Stimulated activated CD8-positive, alpha-beta memory T cell treated with anti-CD3 and anti-CD28 coated beads, Interleukin-12 subunit alpha, Interleukin-12 subunit beta, amount 100 ng/mL, for 24 hours (primary cell): ENCODE measurements at regions not wholly inside any gene's neighbourhood (a gene's known extent, or its start where the extent isn't known, plus 50 kb on each side); places are given as distances from the start of the nearest gene placed in this dataset.

Experiments used
- DNase-seq: peaks from one replicate; pipeline ENCODE4 v3.0.0-alpha.2; 2020; ENCODE audit errors: extremely low read depth

DNA sequence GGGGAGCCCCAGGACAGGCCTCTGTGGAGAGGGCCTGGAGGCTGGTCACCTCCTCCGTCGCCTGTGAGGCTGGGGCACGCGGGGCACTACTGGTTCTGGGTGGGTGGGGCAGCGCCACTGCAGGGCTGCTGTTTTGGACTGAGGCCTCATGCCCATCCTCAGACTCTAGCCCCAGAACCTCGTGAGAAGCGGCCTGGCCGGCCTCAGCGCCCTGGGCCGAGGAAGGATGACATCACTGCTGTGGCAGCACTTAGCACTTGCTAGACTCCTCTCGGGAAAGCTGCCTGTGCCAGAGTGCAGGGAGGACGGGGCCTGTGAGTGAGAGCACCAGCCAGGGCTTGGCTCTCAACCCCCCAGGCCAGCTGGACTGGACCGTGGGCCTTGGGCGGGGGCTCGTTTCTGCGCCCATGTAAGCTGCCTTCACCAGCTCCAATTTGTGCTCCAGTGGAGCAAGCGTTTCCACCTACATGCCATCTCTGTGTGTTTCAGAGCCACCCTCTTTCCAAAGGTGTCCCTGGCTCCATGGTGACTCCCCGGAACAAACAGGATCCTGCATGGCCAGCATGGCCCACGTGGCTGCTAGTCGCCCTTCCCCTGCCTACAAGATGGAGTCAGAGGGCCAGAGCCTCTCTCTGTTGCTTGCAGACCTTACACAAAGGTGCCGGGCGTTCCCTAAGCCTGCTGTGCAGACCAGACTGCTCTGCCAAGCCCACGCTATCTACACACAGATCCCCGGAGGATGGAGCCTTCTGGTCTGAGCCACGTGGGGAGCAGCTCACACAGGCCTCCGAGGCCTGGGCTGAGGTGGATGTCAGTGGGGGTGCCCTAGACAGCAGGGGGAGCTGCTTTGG lies 102.9 kb downstream of the CTTN start:
- DNase-seq: no peak

DNA sequence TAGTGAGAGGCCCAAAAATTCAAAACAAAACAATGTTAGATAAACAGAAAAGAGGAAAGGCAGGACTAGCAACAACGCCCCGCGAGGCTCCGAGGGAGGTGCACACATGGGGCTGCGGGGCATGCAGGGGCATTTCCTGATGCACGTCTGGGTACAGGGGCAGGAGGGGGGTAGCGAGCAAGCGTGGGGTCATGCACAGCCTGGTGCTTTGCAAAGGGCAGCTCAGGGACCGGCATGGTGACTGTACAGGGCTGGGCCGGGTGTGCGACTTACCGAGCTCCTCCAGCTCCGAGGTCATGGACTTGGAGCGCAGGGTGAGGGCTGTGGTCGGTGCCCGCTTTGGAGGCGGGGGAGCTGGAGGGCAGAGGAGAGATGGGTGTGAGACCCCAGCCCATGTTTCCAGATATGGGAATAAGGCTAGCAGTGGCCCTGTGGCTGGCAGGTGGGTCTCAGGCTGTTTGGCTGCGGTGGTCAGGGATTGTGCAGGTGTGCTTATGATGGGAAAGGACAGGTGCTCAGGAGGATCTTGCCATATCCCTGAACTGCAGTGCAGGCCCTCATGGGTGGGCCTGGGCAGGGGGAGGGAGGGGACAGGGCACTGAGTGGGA lies 103.7 kb downstream of the CTTN start:
- no peak for DNase-seq

DNA sequence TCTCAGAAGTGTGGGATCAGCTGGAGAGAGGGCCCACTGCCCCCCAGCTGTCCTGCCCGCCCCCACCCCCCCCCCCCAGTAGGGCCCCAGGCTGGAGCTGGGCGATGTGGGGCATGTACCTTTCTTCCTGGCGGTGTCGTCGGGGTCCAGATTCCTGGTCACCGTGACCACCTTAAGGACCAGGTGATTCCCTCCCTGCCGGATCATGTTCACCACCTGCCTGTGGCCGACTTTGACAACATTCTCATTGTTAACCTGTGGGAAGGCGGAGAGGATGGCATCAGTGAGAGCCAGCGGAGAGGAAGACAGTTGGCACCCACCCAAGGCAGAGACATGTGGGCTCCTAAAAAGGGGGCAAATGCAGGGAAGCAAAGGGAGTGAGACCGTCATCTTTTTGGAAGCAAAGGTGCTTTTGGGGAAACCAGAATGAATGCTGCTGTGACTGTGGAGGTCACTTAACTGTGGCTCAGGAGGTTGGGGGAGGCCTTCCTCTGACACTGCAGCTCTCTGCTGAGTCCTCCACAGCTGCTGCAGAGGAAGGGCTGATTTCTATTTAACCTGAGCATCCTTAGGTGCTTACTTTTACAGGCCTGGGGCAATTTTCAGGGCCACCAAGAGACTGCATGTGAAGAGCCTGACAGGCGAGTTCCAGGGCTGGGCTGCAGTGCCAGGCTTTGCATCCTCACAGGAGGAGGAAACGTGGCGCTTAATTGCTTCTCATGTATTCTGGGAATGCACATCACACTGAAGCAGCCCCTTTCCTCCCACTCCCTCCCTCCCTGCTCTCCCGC lies 104.5 kb downstream of the CTTN start:
- DNase-seq: no peak

DNA sequence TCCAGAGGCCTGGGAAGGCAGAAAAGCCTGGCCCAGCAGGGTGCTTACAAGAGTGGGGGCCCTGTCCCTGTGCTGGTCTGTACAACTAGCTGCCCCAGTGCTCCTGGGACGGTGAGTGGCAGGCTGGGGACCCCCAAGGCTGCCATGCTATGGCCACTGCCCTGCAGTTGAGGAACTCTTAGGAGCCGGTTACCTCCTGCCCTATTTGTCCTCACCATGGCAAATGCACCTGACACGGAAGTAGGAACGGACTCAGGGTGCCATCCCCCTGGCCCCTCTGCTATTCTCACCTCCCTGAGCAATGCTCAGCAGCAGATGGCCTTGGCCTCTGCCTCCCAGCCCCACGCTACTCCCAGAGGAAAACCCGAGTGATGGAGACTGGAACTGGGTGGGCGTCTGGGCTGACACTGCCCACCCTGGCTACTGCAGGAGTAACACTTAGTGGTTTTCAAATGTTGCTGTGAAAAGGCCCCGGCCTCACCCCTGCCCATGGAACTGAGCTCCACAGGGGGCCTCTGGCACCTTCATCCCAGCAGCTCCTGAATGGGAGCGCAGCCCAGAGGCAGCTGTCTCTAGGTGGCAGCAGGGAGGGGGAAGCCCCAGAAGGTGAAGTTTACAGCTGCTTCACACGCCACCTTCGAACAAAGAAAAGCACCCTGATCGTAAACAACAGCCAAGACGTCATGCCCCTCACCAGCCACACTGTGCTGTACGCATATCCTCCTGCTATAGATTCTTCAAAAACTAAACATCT lies 105.3 kb downstream of the CTTN start:
- DNase-seq: no peak

DNA sequence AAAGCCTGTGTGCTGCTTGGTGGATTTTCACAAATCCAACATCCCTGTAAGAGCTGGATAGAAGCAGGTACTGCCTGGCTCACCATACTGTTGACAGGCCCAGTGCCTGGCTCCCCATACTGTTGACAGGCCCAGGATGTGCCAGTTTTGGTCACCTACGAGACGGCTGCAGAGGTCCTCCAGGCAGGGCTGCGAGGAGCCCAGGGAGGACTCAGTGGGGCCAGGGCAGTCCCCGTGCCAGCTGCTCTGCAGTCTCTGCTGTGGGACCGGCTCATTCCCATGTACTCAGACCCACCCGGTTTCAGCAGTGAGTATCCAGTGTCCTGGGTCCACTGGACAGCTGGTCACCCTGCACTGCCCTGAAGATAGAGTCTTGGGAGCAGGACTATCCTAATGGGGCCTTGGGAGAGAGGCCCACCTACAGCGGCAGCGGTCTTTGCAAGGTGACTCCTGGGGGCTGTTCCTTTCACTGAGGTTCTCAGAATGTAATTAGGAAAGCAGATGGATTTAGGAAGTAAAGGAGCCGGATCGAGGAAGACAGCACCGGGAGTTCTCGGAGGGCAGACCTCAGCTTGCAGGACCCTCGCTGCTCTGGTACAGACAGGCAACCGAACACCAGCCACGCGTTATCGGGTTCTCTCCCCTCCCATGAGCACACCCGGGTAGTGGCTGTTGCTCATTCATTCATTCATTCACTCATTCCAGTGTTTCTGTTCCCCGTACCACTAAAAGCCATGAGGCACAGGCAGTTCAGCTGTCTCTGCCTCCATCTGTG lies 106.1 kb downstream of the CTTN start:
- no peak for DNase-seq

DNA sequence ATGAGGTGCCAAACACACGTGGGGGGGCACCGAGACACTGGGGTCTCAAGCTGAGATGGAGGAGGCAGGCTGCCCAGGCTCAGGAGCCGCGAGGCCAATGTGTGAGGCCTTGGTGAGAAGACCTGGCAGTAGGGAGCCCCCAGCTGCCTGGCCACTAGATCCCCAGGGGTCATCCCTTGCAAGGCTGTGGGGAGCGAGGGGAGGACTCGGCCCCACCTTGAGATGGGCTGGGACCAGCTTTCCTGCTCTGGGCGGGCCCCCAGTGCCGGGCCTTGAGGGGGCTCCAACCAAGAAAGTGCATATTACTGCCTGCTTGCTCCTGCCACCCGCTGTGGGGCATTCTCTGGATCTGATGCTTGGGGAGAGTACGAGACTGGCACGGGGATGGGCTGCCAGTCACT lies 107.0 kb downstream of the CTTN start:
- no peak for DNase-seq

DNA sequence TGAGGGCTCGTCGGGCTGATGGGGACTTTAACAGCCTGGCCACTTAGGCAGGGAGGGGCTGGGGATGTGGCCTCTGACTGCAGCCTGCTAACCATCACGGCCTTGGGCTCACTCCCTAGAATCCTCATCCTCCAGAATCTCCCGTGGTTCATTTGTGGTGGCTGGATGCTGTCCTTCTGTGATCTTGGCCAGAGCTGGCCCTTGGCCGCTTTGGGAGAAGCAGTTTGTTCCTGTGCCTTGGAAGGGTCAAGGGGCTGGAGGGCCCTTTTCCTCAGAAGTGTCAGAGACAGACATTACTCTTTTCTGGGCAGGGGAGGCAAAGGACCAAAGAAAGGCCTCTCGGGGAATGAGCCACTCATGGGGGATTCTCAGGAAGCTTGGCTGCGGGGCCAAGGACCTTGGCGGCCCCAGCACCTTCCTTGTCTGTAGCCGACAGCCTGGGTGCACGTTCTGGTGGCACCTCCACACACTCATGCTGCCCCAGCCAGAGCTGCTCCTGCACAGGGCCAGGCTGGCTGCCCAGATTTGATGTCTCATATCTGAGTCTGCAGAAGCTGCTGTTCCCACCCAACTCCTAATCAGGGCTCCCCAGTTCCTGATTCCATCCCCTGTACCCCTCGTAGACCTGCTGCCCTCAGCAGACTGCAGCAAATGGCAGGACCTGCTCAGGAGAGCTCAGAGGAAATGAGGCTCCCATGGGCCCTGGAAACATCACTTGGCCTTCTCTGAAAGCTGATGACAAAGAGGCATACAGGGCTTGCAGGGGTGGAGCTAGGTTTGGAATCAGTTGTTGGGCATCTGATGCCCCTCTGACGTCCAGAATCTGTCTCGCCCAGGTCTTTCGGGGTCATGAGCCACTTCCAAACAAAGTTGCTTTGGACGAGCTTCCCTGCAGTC lies 107.7 kb downstream of the CTTN start:
- DNase-seq: no peak

DNA sequence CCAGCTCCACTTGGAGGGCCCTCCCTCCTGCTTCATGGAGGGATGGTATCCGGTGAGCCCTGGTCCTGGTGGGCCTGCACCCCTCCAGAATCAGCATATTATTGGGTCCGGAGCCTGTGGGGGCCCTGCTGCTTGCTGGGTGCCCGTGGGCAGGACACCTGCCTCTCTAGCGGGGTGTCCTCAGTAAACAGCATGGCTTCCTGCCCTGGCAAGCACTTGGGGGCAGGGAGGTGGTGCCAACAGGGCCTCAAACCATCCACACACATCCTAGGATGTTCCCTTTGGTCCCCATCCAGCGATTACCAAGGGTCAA lies 108.3 kb downstream of the CTTN start:
- no peak for DNase-seq

DNA sequence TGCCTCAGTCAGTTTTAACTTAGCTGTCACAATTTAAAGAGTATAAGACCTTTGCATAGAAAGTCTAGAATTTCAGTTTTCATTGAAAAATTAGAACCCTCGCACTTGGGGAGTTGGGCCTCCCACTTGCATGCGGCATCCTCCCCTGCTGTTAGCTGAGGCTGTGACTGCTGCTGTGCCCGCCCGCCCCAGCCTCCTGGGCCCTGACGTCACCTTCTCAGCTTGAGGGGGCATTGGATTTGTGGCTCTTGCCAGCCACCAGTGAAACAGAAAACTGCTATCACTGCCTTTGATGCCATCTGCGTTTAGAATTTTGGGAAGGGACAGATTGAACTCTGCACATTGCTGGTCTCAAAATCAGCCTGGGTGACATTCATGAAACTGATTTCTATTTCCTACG lies 108.7 kb downstream of the CTTN start:
- DNase-seq: no peak

GRCh38 chr11:70507466-70508230 lies 109.3 kb downstream of the CTTN start:
- DNase-seq: no peak

DNA sequence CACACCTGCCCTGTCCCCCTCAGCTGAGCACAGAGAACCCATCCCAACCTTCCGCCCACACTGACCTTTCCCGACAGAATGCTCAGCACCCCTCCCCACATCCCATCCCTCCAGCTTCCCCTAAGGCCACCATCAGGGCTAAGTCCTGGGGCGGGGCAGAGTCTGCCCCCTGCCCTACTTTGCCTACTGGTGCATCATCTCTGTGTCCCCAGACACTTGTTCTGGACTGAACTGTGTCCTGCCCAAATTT lies 109.8 kb downstream of the CTTN start:
- no peak for DNase-seq

GRCh38 chr11:70509476-70509875 lies 111.1 kb downstream of the CTTN start:
- no peak for DNase-seq

GRCh38 chr11:70510106-70510505 lies 111.8 kb downstream of the CTTN start:
- DNase-seq: no peak

DNA sequence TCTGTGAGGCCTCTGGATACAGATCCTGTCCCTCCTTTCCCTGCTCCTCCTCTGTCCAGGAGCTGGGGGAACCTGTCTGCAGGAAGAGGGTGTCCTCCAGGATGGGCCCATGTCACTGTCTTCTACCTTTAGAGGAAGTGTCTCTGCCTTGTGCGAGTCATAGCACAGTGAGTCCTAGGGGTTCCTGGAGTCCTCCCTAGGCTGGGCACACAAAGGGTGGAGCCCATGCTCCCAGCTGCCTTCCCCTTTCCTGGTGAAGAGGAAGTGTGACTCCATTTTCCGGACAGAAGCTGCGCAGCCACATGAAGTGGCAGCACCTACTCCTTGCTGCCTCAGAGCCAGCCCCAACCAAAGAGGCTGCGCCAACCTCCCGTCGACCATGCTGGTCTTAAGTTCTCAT lies 112.2 kb downstream of the CTTN start:
- DNase-seq: no peak

DNA sequence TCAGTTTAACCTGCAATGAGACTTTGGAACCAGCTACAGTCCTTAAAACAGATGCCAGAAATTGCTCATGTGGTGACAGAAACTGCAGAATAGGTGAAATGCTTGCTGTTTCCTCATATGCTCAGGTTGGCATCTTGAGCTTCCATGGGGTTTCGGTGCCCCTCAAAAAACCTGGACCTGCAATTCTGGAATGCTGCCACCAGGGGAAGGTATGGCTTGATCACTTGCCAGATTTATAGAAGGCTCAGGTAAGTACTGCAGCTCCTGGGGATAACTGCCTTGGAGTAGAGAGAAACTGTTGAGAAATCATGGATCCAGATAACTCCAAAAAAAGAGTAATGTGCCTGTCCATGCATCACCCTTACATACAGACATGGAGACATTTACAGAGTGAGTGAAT lies 113.0 kb downstream of the CTTN start:
- DNase-seq: no peak

- DNase-seq: no peak
Observed at GRCh38 chr11:70512716-70513115, 114.4 kb downstream of the CTTN start.

- DNase-seq: no peak
Observed at GRCh38 chr11:70517203-70517602, 118.9 kb downstream of the CTTN start.

- DNase-seq: no peak
Observed at GRCh38 chr11:70517988-70518907, 119.9 kb downstream of the CTTN start.

DNA sequence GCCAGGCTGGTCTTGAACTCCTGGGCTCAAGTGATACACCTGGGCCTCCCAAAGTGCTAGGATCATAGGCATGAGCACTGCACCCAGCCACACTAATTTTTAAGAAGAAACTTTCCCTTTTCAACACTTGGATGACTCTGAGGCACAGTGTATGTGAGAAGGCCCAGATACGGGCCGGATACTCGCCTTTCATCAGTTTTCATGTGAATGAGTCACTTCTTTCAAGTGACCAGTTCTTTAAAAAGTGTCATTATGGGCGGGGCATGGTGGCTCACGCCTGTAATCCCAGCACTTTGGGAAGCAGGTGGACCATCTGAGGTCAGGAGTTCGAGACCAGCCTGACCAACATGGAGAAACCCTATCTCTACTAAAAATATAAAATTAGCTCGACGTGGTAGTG lies 120.8 kb downstream of the CTTN start:
- DNase-seq: no peak
